GM23338 (cell line): ENCODE measurements at regions not wholly inside any gene's neighbourhood (a gene's known extent, or its start where the extent isn't known, plus 50 kb on each side); places are given as distances from the start of the nearest gene placed in this dataset.

Experiments
- ATAC-seq: fragments of 200-7000 bp; cut with Tn5 transposase; 3 replicates; pipeline ENCODE4 v1.9.1; 2020
- DNase-seq: peaks from one replicate; pipeline ENCODE4 v3.0.0-alpha.2; 2015; ENCODE audit warnings: low spot score
- H2AFZ ChIP-seq: fragments of 200-600 bp; sonication (generic); 2 replicates; pipeline ENCODE4 v1.8.0; 2016; ENCODE audit warnings: antibody characterized with exemption, mild to moderate bottlenecking, moderate library complexity
- H3F3A ChIP-seq: fragments of 200-600 bp; sonication (generic); replicated peaks from 2 replicates; pipeline ENCODE4 v1.8.0; 2017; ENCODE audit warnings: antibody characterized with exemption, mixed run types, low read depth
- H3K27ac ChIP-seq: fragments of 200-600 bp; sonication (generic); 2 replicates; pipeline ENCODE4 v1.6.1; 2016; ENCODE audit warnings: low read depth
- H3K27me3 ChIP-seq: fragments of 200-600 bp; sonication (generic); 2 replicates; pipeline ENCODE4 v1.8.0; 2016; ENCODE audit warnings: mild to moderate bottlenecking, mixed run types, moderate library complexity; ENCODE audit not compliant: insufficient read depth
- H3K36me3 ChIP-seq: fragments of 200-600 bp; sonication (generic); 2 replicates; pipeline ENCODE4 v1.8.0; 2016; ENCODE audit warnings: mild to moderate bottlenecking; ENCODE audit not compliant: insufficient read depth
- H3K4me1 ChIP-seq: fragments of 200-600 bp; sonication (generic); 2 replicates; pipeline ENCODE4 v1.8.0; 2016; ENCODE audit warnings: mild to moderate bottlenecking, moderate library complexity; ENCODE audit not compliant: insufficient read depth
- H3K4me2 ChIP-seq: fragments of 200-600 bp; sonication (generic); 2 replicates; pipeline ENCODE4 v1.7.1; 2017; ENCODE audit warnings: mixed run types
- H3K4me3 ChIP-seq: fragments of 200-600 bp; sonication (generic); 2 replicates; pipeline ENCODE4 v1.6.1; 2016; ENCODE audit warnings: mixed run types
- H3K79me2 ChIP-seq: fragments of 200-600 bp; sonication (generic); replicated peaks from 2 replicates; pipeline ENCODE4 v1.8.0; 2017; ENCODE audit warnings: mild to moderate bottlenecking; ENCODE audit not compliant: insufficient read depth
- H3K9me2 ChIP-seq: fragments of 200-600 bp; sonication (generic); 2 replicates; pipeline ENCODE4 v1.8.0; 2017; ENCODE audit not compliant: insufficient read depth
- H4K20me1 ChIP-seq: fragments of 200-600 bp; sonication (generic); replicated peaks from 2 replicates; pipeline ENCODE4 v1.8.0; 2017; ENCODE audit warnings: mild to moderate bottlenecking; ENCODE audit not compliant: insufficient read depth
- H3K27ac Mint-ChIP-seq: 2 replicates; pipeline ENCODE4 v1.8.0; 2020; ENCODE audit warnings: inconsistent platforms, mild to moderate bottlenecking, moderate library complexity, mixed read lengths
- H3K27me3 Mint-ChIP-seq: 3 replicates; pipeline ENCODE4 v1.8.0; 2022; ENCODE audit warnings: low read depth, mild to moderate bottlenecking, moderate library complexity, mixed read lengths, inconsistent platforms; ENCODE audit not compliant: insufficient read depth, poor library complexity
- H3K36me3 Mint-ChIP-seq: 3 replicates; pipeline ENCODE4 v1.8.0; 2021; ENCODE audit warnings: low read depth, mild to moderate bottlenecking, inconsistent platforms, moderate library complexity, mixed read lengths
- H3K4me1 Mint-ChIP-seq: 3 replicates; pipeline ENCODE4 v1.8.0; 2020; ENCODE audit warnings: mild to moderate bottlenecking, inconsistent platforms, mixed read lengths
- H3K4me3 Mint-ChIP-seq: 3 replicates; pipeline ENCODE4 v1.8.0; 2021; ENCODE audit warnings: moderate library complexity, mild to moderate bottlenecking, inconsistent platforms, mixed read lengths
- H3K9me3 Mint-ChIP-seq: 3 replicates; pipeline ENCODE4 v1.8.0; 2020; ENCODE audit warnings: moderate library complexity, mild to moderate bottlenecking, inconsistent platforms, mixed read lengths
- CREB1 ChIP-seq: fragments of 250-450 bp; sonication (Bioruptor Pico); IDR thresholded peaks from 2 replicates; pipeline ENCODE4 v1.5.0; 2020; ENCODE audit warnings: low read depth, mild to moderate bottlenecking, moderate library complexity
- EZH2 ChIP-seq: fragments of 200-600 bp; sonication (generic); IDR thresholded peaks from one replicate; pipeline ENCODE4 v1.8.0; 2017; ENCODE audit warnings: antibody characterized with exemption, mild to moderate bottlenecking, low read depth; ENCODE audit not compliant: unreplicated experiment
- JUNB ChIP-seq: IDR thresholded peaks from one replicate; pipeline ENCODE4 v1.6.1; 2016; ENCODE audit warnings: antibody characterized with exemption; ENCODE audit not compliant: unreplicated experiment
- NANOG ChIP-seq: IDR thresholded peaks from 2 replicates; pipeline ENCODE4 v1.6.1; 2016; ENCODE audit warnings: antibody characterized with exemption, borderline replicate concordance
- POLR2AphosphoS5 ChIP-seq: IDR thresholded peaks from 2 replicates; pipeline ENCODE4 v1.6.1; 2016; ENCODE audit warnings: antibody characterized with exemption, low read depth
- REST ChIP-seq: IDR thresholded peaks from one replicate; pipeline ENCODE4 v1.6.1; 2018; ENCODE audit warnings: antibody characterized with exemption; ENCODE audit not compliant: unreplicated experiment
- STAT1 ChIP-seq: IDR thresholded peaks from one replicate; pipeline ENCODE4 v1.6.1; 2016; ENCODE audit warnings: antibody characterized with exemption; ENCODE audit not compliant: unreplicated experiment
- ZNF114 ChIP-seq: fragments of 250-450 bp; sonication (Bioruptor Pico); IDR thresholded peaks from 2 replicates; pipeline ENCODE4 v1.5.0; 2020; ENCODE audit warnings: mild to moderate bottlenecking, moderate library complexity
- ZNF331 ChIP-seq: fragments of 250-450 bp; sonication (Bioruptor Pico); IDR thresholded peaks from 2 replicates; pipeline ENCODE4 v1.5.0; 2020; ENCODE audit warnings: low read depth, mild to moderate bottlenecking, moderate library complexity
- TF ChIP-seq, protein P1 (sequence below), 2 experiments: fragments of 200-600 bp in 1 of 2; sonication (generic) in 1 of 2; conservative IDR thresholded peaks; 2 replicates each; pipeline versions ENCODE4 v1.5.1 to v1.6.1; 2016 to 2017; ENCODE audit warnings: antibody characterized with exemption in 2 of 2, low read depth in 2 of 2, mild to moderate bottlenecking in 2 of 2, moderate library complexity in 1 of 2
- TF ChIP-seq, protein P2 (sequence below): IDR thresholded peaks from 2 replicates; pipeline ENCODE4 v1.6.1; 2016; ENCODE audit warnings: antibody characterized with exemption
- TF ChIP-seq, protein P3 (sequence below): fragments of 250-450 bp; sonication (Bioruptor Pico); IDR thresholded peaks from 2 replicates; pipeline ENCODE4 v1.5.0; 2020; ENCODE audit warnings: mild to moderate bottlenecking, moderate library complexity

DNA sequence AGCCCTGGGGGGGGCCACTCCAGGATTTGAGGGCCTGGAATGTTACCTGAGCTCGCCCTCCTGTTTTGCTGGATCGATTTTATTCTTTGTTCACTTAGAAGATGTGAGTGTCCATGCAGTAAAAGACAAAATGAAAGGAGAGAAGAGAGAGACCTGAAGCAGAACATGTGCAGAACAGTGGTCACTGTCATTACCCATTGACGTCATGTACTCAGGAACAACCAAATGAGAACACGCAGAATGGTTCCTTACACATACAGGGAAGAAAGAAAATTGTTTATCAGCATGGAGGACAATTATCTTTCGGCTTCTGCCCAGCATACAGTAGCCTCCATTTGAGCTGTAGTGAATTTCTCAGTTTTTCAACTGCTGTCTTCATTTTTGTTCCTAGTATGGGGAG, 258.1 kb downstream of the FNDC1 start (continued):
- no peak for TF ChIP-seq POLR2AphosphoS5
- TF ChIP-seq ZNF114: no peak
- TF ChIP-seq JUNB: no peak

DNA sequence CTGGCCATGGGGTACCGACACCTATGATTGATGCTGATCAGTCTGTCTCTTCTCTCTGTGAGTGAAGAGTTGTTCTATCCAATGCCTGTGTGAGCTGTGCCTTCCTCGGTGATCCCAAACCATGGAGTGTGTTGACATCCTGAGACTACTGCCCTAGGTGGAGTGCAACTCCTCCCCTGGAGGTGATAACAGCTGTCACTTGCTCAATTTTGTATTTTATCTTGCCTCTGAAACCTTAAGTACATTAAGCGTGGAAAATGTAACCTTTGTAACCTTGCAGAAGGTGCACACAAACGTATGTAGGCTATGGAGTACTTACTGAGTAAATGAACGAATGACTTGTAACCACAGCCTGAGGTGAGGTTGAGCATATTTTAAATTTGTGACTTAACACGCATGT, 256.2 kb downstream of the FNDC1 start:
- ATAC-seq (no peak), DNase-seq (no peak)
- Mint-ChIP-seq H3K36me3 (no peaks in the 10 kb centered on the region), H3K27ac (no peak overlapping the region), H3K4me1 (peaks cover 5% of the 10 kb centered on the region; the same call in 2 of the 3 replicates), H3K27me3 (peaks cover 3% of the 10 kb centered on the region), H3K9me3 (no peaks in the 10 kb centered on the region), H3K4me3 (no peak overlapping the region)
- Histone ChIP-seq H3K9me2 (no peaks in the 10 kb centered on the region), H3K4me1 (no peaks in the 10 kb centered on the region), H3K79me2 (no peaks in the 10 kb centered on the region), H3K4me2 (no peak overlapping the region), H3F3A (no peaks in the 10 kb centered on the region), H3K4me3 (no peak overlapping the region), H3K27me3 (no peaks in the 10 kb centered on the region), H3K27ac (no peak overlapping the region), H2AFZ (no peak overlapping the region), H4K20me1 (no peaks in the 10 kb centered on the region), H3K36me3 (no peaks in the 10 kb centered on the region)
- TF ChIP-seq JUNB (no peak), CREB1 (CRISPR knock-in tag) (no peak), EZH2 (no peak), NANOG (no peak), POLR2AphosphoS5 (no peak), REST (no peak), ZNF331 (CRISPR knock-in tag) (no peak), ZNF114 (no peak), STAT1 (no peak)
- TF ChIP-seq, protein P1, sequence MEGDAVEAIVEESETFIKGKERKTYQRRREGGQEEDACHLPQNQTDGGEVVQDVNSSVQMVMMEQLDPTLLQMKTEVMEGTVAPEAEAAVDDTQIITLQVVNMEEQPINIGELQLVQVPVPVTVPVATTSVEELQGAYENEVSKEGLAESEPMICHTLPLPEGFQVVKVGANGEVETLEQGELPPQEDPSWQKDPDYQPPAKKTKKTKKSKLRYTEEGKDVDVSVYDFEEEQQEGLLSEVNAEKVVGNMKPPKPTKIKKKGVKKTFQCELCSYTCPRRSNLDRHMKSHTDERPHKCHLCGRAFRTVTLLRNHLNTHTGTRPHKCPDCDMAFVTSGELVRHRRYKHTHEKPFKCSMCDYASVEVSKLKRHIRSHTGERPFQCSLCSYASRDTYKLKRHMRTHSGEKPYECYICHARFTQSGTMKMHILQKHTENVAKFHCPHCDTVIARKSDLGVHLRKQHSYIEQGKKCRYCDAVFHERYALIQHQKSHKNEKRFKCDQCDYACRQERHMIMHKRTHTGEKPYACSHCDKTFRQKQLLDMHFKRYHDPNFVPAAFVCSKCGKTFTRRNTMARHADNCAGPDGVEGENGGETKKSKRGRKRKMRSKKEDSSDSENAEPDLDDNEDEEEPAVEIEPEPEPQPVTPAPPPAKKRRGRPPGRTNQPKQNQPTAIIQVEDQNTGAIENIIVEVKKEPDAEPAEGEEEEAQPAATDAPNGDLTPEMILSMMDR (conservative IDR thresholded peaks at IDR 0.05; ENCODE audit: low read depth in 2 of 2): no peak
- TF ChIP-seq, protein P2, sequence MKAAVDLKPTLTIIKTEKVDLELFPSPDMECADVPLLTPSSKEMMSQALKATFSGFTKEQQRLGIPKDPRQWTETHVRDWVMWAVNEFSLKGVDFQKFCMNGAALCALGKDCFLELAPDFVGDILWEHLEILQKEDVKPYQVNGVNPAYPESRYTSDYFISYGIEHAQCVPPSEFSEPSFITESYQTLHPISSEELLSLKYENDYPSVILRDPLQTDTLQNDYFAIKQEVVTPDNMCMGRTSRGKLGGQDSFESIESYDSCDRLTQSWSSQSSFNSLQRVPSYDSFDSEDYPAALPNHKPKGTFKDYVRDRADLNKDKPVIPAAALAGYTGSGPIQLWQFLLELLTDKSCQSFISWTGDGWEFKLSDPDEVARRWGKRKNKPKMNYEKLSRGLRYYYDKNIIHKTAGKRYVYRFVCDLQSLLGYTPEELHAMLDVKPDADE: no peak
- TF ChIP-seq, protein P3, sequence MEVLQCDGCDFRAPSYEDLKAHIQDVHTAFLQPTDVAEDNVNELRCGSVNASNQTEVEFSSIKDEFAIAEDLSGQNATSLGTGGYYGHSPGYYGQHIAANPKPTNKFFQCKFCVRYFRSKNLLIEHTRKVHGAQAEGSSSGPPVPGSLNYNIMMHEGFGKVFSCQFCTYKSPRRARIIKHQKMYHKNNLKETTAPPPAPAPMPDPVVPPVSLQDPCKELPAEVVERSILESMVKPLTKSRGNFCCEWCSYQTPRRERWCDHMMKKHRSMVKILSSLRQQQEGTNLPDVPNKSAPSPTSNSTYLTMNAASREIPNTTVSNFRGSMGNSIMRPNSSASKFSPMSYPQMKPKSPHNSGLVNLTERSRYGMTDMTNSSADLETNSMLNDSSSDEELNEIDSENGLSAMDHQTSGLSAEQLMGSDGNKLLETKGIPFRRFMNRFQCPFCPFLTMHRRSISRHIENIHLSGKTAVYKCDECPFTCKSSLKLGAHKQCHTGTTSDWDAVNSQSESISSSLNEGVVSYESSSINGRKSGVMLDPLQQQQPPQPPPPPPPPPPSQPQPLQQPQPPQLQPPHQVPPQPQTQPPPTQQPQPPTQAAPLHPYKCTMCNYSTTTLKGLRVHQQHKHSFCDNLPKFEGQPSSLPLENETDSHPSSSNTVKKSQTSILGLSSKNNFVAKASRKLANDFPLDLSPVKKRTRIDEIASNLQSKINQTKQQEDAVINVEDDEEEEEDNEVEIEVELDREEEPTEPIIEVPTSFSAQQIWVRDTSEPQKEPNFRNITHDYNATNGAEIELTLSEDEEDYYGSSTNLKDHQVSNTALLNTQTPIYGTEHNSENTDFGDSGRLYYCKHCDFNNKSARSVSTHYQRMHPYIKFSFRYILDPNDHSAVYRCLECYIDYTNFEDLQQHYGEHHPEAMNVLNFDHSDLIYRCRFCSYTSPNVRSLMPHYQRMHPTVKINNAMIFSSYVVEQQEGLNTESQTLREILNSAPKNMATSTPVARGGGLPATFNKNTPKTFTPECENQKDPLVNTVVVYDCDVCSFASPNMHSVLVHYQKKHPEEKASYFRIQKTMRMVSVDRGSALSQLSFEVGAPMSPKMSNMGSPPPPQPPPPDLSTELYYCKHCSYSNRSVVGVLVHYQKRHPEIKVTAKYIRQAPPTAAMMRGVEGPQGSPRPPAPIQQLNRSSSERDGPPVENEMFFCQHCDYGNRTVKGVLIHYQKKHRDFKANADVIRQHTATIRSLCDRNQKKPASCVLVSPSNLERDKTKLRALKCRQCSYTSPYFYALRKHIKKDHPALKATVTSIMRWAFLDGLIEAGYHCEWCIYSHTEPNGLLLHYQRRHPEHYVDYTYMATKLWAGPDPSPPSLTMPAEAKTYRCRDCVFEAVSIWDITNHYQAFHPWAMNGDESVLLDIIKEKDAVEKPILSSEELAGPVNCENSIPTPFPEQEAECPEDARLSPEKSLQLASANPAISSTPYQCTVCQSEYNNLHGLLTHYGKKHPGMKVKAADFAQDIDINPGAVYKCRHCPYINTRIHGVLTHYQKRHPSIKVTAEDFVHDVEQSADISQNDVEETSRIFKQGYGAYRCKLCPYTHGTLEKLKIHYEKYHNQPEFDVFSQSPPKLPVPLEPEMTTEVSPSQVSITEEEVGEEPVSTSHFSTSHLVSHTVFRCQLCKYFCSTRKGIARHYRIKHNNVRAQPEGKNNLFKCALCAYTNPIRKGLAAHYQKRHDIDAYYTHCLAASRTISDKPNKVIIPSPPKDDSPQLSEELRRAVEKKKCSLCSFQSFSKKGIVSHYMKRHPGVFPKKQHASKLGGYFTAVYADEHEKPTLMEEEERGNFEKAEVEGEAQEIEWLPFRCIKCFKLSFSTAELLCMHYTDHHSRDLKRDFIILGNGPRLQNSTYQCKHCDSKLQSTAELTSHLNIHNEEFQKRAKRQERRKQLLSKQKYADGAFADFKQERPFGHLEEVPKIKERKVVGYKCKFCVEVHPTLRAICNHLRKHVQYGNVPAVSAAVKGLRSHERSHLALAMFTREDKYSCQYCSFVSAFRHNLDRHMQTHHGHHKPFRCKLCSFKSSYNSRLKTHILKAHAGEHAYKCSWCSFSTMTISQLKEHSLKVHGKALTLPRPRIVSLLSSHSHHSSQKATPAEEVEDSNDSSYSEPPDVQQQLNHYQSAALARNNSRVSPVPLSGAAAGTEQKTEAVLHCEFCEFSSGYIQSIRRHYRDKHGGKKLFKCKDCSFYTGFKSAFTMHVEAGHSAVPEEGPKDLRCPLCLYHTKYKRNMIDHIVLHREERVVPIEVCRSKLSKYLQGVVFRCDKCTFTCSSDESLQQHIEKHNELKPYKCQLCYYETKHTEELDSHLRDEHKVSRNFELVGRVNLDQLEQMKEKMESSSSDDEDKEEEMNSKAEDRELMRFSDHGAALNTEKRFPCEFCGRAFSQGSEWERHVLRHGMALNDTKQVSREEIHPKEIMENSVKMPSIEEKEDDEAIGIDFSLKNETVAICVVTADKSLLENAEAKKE (CRISPR knock-in tag): no peak
